Mesenchymal stem cell (in vitro differentiated cells and primary cell): ENCODE measurements at regions not wholly inside any gene's neighbourhood (a gene's known extent, or its start where the extent isn't known, plus 50 kb on each side); places are given as distances from the start of the nearest gene placed in this dataset.

Experiments used
- DNase-seq: peaks from one replicate; pipeline ENCODE4 v3.0.0-alpha.2; 2013
- H2AFZ ChIP-seq: one replicate; pipeline ENCODE4 v1.6.1; 2013; ENCODE audit warnings: low read depth, mild to moderate bottlenecking, control low read depth, inconsistent platforms, low read length, moderate library complexity
- H2AK5ac ChIP-seq: 2 replicates; pipeline ENCODE4 v1.6.1; 2013; ENCODE audit warnings: low read length, moderate library complexity, mild to moderate bottlenecking, inconsistent platforms; ENCODE audit not compliant: severe bottlenecking
- H2BK120ac ChIP-seq: one replicate; pipeline ENCODE4 v1.6.1; 2013; ENCODE audit warnings: low read depth, mild to moderate bottlenecking, inconsistent platforms, low read length, moderate library complexity
- H2BK12ac ChIP-seq, 2 experiments: one replicate each; pipeline ENCODE4 v1.6.1; 2013; ENCODE audit warnings: inconsistent platforms in 2 of 2, low read length in 2 of 2, mild to moderate bottlenecking in 2 of 2, moderate library complexity in 2 of 2, control low read depth in 1 of 2
- H2BK15ac ChIP-seq: one replicate; pipeline ENCODE4 v1.6.1; 2013; ENCODE audit warnings: mild to moderate bottlenecking, low read depth, inconsistent platforms; ENCODE audit not compliant: poor library complexity, severe bottlenecking
- H2BK5ac ChIP-seq: 2 replicates; pipeline ENCODE4 v1.6.1; 2013; ENCODE audit warnings: low read depth, mild to moderate bottlenecking, low read length, control low read depth, inconsistent platforms; ENCODE audit not compliant: poor library complexity, severe bottlenecking
- H3K14ac ChIP-seq, 2 experiments: one replicate each; pipeline ENCODE4 v1.6.1; 2013; ENCODE audit warnings: inconsistent platforms in 2 of 2, low read length in 2 of 2, control low read depth in 1 of 2, mild to moderate bottlenecking in 1 of 2, moderate library complexity in 1 of 2
- H3K18ac ChIP-seq, 2 experiments: one replicate each; pipeline ENCODE4 v1.6.1; 2013; ENCODE audit warnings: inconsistent platforms in 2 of 2, low read length in 2 of 2, control low read depth in 1 of 2, low read depth in 1 of 2, mild to moderate bottlenecking in 1 of 2
- H3K23ac ChIP-seq, 2 experiments: one replicate each; pipeline ENCODE4 v1.6.1; 2013; ENCODE audit warnings: inconsistent platforms in 2 of 2, low read length in 2 of 2, mild to moderate bottlenecking in 2 of 2, moderate library complexity in 2 of 2, control low read depth in 1 of 2
- H3K27ac ChIP-seq: 2 replicates; pipeline ENCODE4 v1.5.1; 2013; ENCODE audit warnings: mild to moderate bottlenecking, moderate library complexity, low read length, control low read depth, inconsistent platforms; ENCODE audit not compliant: poor library complexity, severe bottlenecking
- H3K27me3 ChIP-seq, 2 experiments: 2 replicates each; pipeline versions ENCODE4 v1.6.1 to v1.7.0; 2013; ENCODE audit warnings: low read length in 2 of 2, mild to moderate bottlenecking in 2 of 2, moderate library complexity in 2 of 2, control low read depth in 1 of 2, inconsistent platforms in 1 of 2; ENCODE audit not compliant: control insufficient read depth in 1 of 2, insufficient read depth in 1 of 2
- H3K36me3 ChIP-seq, 2 experiments: 2 replicates each; pipeline versions ENCODE4 v1.6.1 to v1.7.0; 2013; ENCODE audit warnings: low read length in 2 of 2, control low read depth in 1 of 2, inconsistent platforms in 1 of 2, low read depth in 1 of 2, mild to moderate bottlenecking in 1 of 2; ENCODE audit not compliant: insufficient read depth in 2 of 2, control insufficient read depth in 1 of 2
- H3K4ac ChIP-seq, 2 experiments: one replicate each; pipeline ENCODE4 v1.6.1; 2013; ENCODE audit warnings: inconsistent platforms in 2 of 2, low read length in 2 of 2, mild to moderate bottlenecking in 2 of 2, moderate library complexity in 2 of 2, control low read depth in 1 of 2, low read depth in 1 of 2
- H3K4me1 ChIP-seq: 2 replicates; pipeline ENCODE4 v1.6.1; 2013; ENCODE audit warnings: low read depth, low read length, control low read depth; ENCODE audit not compliant: control insufficient read depth, insufficient read depth
- H3K4me2 ChIP-seq: 2 replicates; pipeline ENCODE4 v1.6.1; 2013; ENCODE audit warnings: low read length, mild to moderate bottlenecking, inconsistent platforms; ENCODE audit not compliant: poor library complexity, severe bottlenecking
- H3K4me3 ChIP-seq, 2 experiments: 2 replicates each; pipeline versions ENCODE4 v1.5.1 to v1.7.0; 2013; ENCODE audit warnings: low read length in 2 of 2, mild to moderate bottlenecking in 2 of 2, control low read depth in 1 of 2, low read depth in 1 of 2; ENCODE audit not compliant: insufficient read depth in 1 of 2
- H3K79me1 ChIP-seq: replicated peaks from 2 replicates; pipeline ENCODE4 v1.6.1; 2013; ENCODE audit warnings: mild to moderate bottlenecking, control low read depth, low read length, inconsistent platforms; ENCODE audit not compliant: poor library complexity, severe bottlenecking
- H3K9ac ChIP-seq: 2 replicates; pipeline ENCODE4 v1.7.0; 2013; ENCODE audit warnings: mild to moderate bottlenecking, low read length, moderate library complexity
- H3K9me3 ChIP-seq: 2 replicates; pipeline ENCODE4 v1.7.0; 2013; ENCODE audit warnings: mild to moderate bottlenecking, low read length; ENCODE audit not compliant: control insufficient read depth
- H4K8ac ChIP-seq: one replicate; pipeline ENCODE4 v1.6.1; 2013; ENCODE audit warnings: inconsistent platforms, mild to moderate bottlenecking, low read length, moderate library complexity
- H4K91ac ChIP-seq: one replicate; pipeline ENCODE4 v1.6.1; 2013; ENCODE audit warnings: mild to moderate bottlenecking, low read length, inconsistent platforms
- WGBS: methylation state at CpG from one replicate; pipeline ENCODE4 v1.1.7; 2013; ENCODE audit warnings: mixed read lengths; 5-methylcytosine and 5-hydroxymethylcytosine counted together

- Histone ChIP-seq H2AK5ac (no peak overlapping the region), H3K9ac (no peak overlapping the region), H2BK5ac (no peak overlapping the region), H3K18ac (no peak overlapping the region), H3K4me2 (no peak overlapping the region), H3K4me1 (no peaks in the 10 kb centered on the region), H3K23ac (no peak overlapping the region), H2BK12ac (no peak overlapping the region), H3K9me3 (peaks cover 17% of the 10 kb centered on the region), H2AFZ (no peak overlapping the region), H3K14ac (no peak overlapping the region), H3K27ac (no peak overlapping the region), H4K91ac (no peak overlapping the region), H3K4me3 (no peak overlapping the region), H4K8ac (no peak overlapping the region), H3K36me3 (no peaks in the 10 kb centered on the region), H2BK120ac (no peak overlapping the region), H3K27me3 (peaks cover 0 to 5% of the 10 kb centered on the region in 2 experiments), H3K79me1 (no peaks in the 10 kb centered on the region), H3K4ac (no peak overlapping the region), H2BK15ac (no peak overlapping the region)
- DNase-seq: peak; percentile 7
- WGBS: 47% methylated on average over 2 of the region's 2 CpGs
Measured at GRCh38 chr12:94516985-94517384, 57.3 kb upstream of the CEP83 start.

- Histone ChIP-seq H3K9me3 (peaks cover 3% of the 10 kb centered on the region), H3K27me3 (peaks cover 5 to 8% of the 10 kb centered on the region in 2 experiments), H3K79me1 (no peaks in the 10 kb centered on the region), H3K9ac (no peak overlapping the region), H3K4me1 (no peaks in the 10 kb centered on the region), H2BK120ac (no peak overlapping the region), H3K23ac (no peak overlapping the region), H3K27ac (no peak overlapping the region), H3K4ac (no peak overlapping the region), H2AFZ (no peak overlapping the region), H3K4me3 (no peak overlapping the region), H3K36me3 (no peaks in the 10 kb centered on the region), H3K4me2 (no peak overlapping the region), H3K18ac (no peak overlapping the region), H2AK5ac (no peak overlapping the region), H4K8ac (no peak overlapping the region), H2BK5ac (no peak overlapping the region), H3K14ac (no peak overlapping the region), H2BK12ac (no peak overlapping the region), H2BK15ac (no peak overlapping the region), H4K91ac (no peak overlapping the region)
- 87% methylated on average over 2 of the region's 2 CpGs for WGBS
- DNase-seq: no peak
Measured at GRCh38 chr12:94513527-94513926, 53.9 kb upstream of the CEP83 start.

- Histone ChIP-seq H3K4me3 (no peak overlapping the region), H3K14ac (no peak overlapping the region), H2AFZ (no peak overlapping the region), H2BK12ac (no peak overlapping the region), H2BK5ac (no peak overlapping the region), H3K27ac (no peak overlapping the region), H3K9ac (no peak overlapping the region), H3K18ac (no peak overlapping the region), H3K4me1 (no peaks in the 10 kb centered on the region), H3K36me3 (no peaks in the 10 kb centered on the region), H4K8ac (no peak overlapping the region), H3K4ac (no peak overlapping the region), H3K79me1 (no peaks in the 10 kb centered on the region), H3K4me2 (no peak overlapping the region), H2BK15ac (no peak overlapping the region), H2BK120ac (no peak overlapping the region), H3K9me3 (no peaks in the 10 kb centered on the region), H4K91ac (no peak overlapping the region), H2AK5ac (no peak overlapping the region), H3K27me3 (peaks cover 9 to 21% of the 10 kb centered on the region in 2 experiments), H3K23ac (no peak overlapping the region)
- 43% methylated on average over 1 of the region's 1 CpG for WGBS
- no peak for DNase-seq
Measured at GRCh38 chr12:94511506-94511905, 51.8 kb upstream of the CEP83 start.

GRCh38 chr12:94510128-94510527, 50.5 kb upstream of the CEP83 start:
- H3K9ac ChIP-seq: no peak overlapping the region
- no peak overlapping the region for H4K8ac ChIP-seq
- H2AFZ ChIP-seq: no peak overlapping the region
- H3K4me1 ChIP-seq: no peaks in the 10 kb centered on the region
- H3K79me1 ChIP-seq: no peaks in the 10 kb centered on the region
- H2AK5ac ChIP-seq: no peak overlapping the region
- no peak for DNase-seq
- no peaks in the 10 kb centered on the region for H3K9me3 ChIP-seq
- no peak overlapping the region for H3K4me2 ChIP-seq
- no peak overlapping the region for H3K27ac ChIP-seq
- no peak overlapping the region for H2BK15ac ChIP-seq
- H2BK5ac ChIP-seq: no peak overlapping the region
- H3K27me3 ChIP-seq: peaks cover 9 to 21% of the 10 kb centered on the region in 2 experiments
- 87% methylated on average over 6 of the region's 6 CpGs for WGBS
- no peak overlapping the region for H4K91ac ChIP-seq
- H2BK12ac ChIP-seq: no peak overlapping the region
- no peak overlapping the region for H3K18ac ChIP-seq
- no peak overlapping the region for H2BK120ac ChIP-seq
- H3K4me3 ChIP-seq: no peak overlapping the region
- H3K36me3 ChIP-seq: no peaks in the 10 kb centered on the region
- H3K23ac ChIP-seq: no peak overlapping the region
- H3K4ac ChIP-seq: no peak overlapping the region
- H3K14ac ChIP-seq: no peak overlapping the region
